ENCODE measurements at regions not wholly inside any gene's neighbourhood (a gene's known extent, or its start where the extent isn't known, plus 50 kb on each side); places are given as distances from the start of the nearest gene placed in this dataset.

DNA sequence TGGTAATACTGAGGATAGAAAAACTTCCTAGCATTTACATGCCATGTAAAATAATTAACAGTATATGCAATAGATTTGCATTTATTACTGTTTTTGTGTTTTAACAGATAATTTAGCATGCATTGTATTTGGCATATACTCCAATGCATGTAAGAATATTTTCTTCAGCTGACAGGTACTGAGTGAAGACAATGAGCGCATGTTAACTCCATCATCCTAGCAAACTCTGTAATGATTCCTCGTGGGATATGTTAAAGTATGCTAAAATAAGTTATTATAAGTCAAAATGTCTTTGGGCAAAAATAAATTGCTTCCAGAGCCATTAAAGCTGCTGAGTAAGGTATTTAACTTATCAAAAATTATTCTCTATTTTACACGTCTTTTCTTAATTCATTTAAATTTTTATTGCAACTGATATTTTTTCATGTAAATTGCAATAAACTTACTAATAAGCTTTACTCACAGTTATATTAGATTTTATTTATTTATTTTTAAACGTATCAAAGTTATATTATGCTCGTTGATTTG lies 616.4 kb upstream of the NDST4 start:
- Histone ChIP-seq H3K27me3 (no peaks in the 10 kb centered on the region), H3K9me3 (ENCODE audit: low read depth) (no peaks in the 10 kb centered on the region), H3K4me1 (ENCODE audit: low read depth) (no peaks in the 10 kb centered on the region), H3K4me3 (no peak overlapping the region), H3K36me3 (no peaks in the 10 kb centered on the region), H3K27ac (no peak overlapping the region)
- no peak for DNase-seq (ENCODE audit: low read depth in 1 of 2, low spot score in 1 of 2)
- TF ChIP-seq, protein P1, sequence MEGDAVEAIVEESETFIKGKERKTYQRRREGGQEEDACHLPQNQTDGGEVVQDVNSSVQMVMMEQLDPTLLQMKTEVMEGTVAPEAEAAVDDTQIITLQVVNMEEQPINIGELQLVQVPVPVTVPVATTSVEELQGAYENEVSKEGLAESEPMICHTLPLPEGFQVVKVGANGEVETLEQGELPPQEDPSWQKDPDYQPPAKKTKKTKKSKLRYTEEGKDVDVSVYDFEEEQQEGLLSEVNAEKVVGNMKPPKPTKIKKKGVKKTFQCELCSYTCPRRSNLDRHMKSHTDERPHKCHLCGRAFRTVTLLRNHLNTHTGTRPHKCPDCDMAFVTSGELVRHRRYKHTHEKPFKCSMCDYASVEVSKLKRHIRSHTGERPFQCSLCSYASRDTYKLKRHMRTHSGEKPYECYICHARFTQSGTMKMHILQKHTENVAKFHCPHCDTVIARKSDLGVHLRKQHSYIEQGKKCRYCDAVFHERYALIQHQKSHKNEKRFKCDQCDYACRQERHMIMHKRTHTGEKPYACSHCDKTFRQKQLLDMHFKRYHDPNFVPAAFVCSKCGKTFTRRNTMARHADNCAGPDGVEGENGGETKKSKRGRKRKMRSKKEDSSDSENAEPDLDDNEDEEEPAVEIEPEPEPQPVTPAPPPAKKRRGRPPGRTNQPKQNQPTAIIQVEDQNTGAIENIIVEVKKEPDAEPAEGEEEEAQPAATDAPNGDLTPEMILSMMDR (IDR thresholded peaks at IDR 0.05; ENCODE audit: low read depth, low read length), result no peak

DNA sequence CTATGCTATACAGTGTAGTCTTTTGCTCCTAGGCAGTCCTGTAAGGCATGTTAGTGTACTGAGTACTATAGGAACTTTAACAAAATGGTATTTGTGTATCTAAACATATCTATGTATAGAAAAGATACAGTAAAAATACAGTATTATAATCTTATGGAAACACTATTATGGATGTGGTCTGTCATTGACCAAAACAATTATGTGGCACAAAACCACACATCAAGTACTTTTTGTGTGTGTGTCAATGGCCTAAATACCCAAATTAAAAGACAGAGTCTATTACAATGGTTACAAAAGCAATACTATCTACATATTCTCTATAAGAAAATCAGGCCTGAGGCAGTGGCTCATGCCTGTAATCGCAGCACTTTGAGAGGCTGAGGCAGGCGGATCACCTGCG lies 610.2 kb upstream of the NDST4 start:
- DNase-seq (ENCODE audit: low read depth in 1 of 2, low spot score in 1 of 2), result no peak
- no peaks in the 10 kb centered on the region for H3K9me3 ChIP-seq (ENCODE audit: low read depth)
- TF ChIP-seq, protein P1 (IDR thresholded peaks at IDR 0.05; ENCODE audit: low read depth, low read length), result no peak
- no peak overlapping the region for H3K27ac ChIP-seq
- no peak overlapping the region for H3K4me3 ChIP-seq
- no peaks in the 10 kb centered on the region for H3K4me1 ChIP-seq (ENCODE audit: low read depth)
- H3K36me3 ChIP-seq, result no peaks in the 10 kb centered on the region
- no peaks in the 10 kb centered on the region for H3K27me3 ChIP-seq

- Histone ChIP-seq H3K9me3 (ENCODE audit: low read depth) (no peaks in the 10 kb centered on the region), H3K27me3 (no peaks in the 10 kb centered on the region), H3K4me1 (ENCODE audit: low read depth) (no peaks in the 10 kb centered on the region), H3K4me3 (no peak overlapping the region), H3K36me3 (no peaks in the 10 kb centered on the region), H3K27ac (no peak overlapping the region)
- TF ChIP-seq, protein P1 (IDR thresholded peaks at IDR 0.05; ENCODE audit: low read depth, low read length), result no peak
- no peak for DNase-seq (ENCODE audit: low read depth in 1 of 2, low spot score in 1 of 2)
These were observed 607.2 kb upstream of the NDST4 start for GRCh38 chr4:115720611-115721010.

GRCh38 chr4:115711575-115711974 lies 598.2 kb upstream of the NDST4 start:
- no peaks in the 10 kb centered on the region for H3K36me3 ChIP-seq
- H3K27me3 ChIP-seq, result no peaks in the 10 kb centered on the region
- TF ChIP-seq, protein P1 (IDR thresholded peaks at IDR 0.05; ENCODE audit: low read depth, low read length), result no peak
- H3K4me1 ChIP-seq (ENCODE audit: low read depth), result no peaks in the 10 kb centered on the region
- H3K4me3 ChIP-seq, result no peak overlapping the region
- DNase-seq (ENCODE audit: low read depth in 1 of 2, low spot score in 1 of 2), result peak in 1 of 2 donors; percentile 61
- H3K27ac ChIP-seq, result no peak overlapping the region
- no peaks in the 10 kb centered on the region for H3K9me3 ChIP-seq (ENCODE audit: low read depth)

- Histone ChIP-seq H3K9me3 (ENCODE audit: low read depth) (no peaks in the 10 kb centered on the region), H3K4me3 (no peak overlapping the region), H3K4me1 (ENCODE audit: low read depth) (no peaks in the 10 kb centered on the region), H3K27ac (no peak overlapping the region), H3K36me3 (no peaks in the 10 kb centered on the region), H3K27me3 (no peaks in the 10 kb centered on the region)
- no peak for DNase-seq (ENCODE audit: low read depth in 1 of 2, low spot score in 1 of 2)
- TF ChIP-seq, protein P1 (IDR thresholded peaks at IDR 0.05; ENCODE audit: low read depth, low read length), result no peak
These were observed 575.5 kb upstream of the NDST4 start for GRCh38 chr4:115688961-115689360.
